PC-9 (cell line): ENCODE measurements at regions not wholly inside any gene's neighbourhood (a gene's known extent, or its start where the extent isn't known, plus 50 kb on each side); places are given as distances from the start of the nearest gene placed in this dataset.

Experiments
- BruUV-seq: library from RNA; stranded (reverse); fragments of 400-500 nt; replicated peaks from 2 replicates; lab custom pipeline; 2021; lab: Mats Ljungman, UMichigan
- CTCF ChIA-PET: fragments of 300-600 bp; sonication (Branson Sonifier 250); formaldehyde crosslinking; loops from one replicate; lab custom pipeline; 2022; ENCODE audit warnings: antibody characterized with exemption; lab: Charles Lee
- POLR2A ChIA-PET: fragments of 300-600 bp; sonication (Branson Sonifier 250); formaldehyde crosslinking; loops from one replicate; lab custom pipeline; 2022; ENCODE audit warnings: antibody characterized with exemption; ENCODE audit not compliant: unreplicated experiment; lab: Charles Lee
- DNase-seq, 2 experiments: peaks; one replicate each; pipeline versions ENCODE4 v3.0.0 to v3.0.0-alpha.2; 2015 to 2022; ENCODE audit warnings: mixed read lengths in 1 of 2
- H2AFZ ChIP-seq: fragments of 200-600 bp; sonication (generic); 2 replicates; pipeline ENCODE4 v1.8.1; 2017; ENCODE audit warnings: antibody characterized with exemption
- H3F3A ChIP-seq: fragments of 200-600 bp; sonication (generic); 2 replicates; pipeline ENCODE4 v1.8.1; 2017; ENCODE audit warnings: antibody characterized with exemption, mild to moderate bottlenecking, low read depth; ENCODE audit not compliant: insufficient read depth
- H3K27ac ChIP-seq: fragments of 200-600 bp; sonication (generic); 2 replicates; pipeline ENCODE4 v1.6.1; 2016; ENCODE audit warnings: mixed run types
- H3K27me3 ChIP-seq: fragments of 200-600 bp; sonication (generic); 2 replicates; pipeline ENCODE4 v1.6.1; 2016; ENCODE audit warnings: low read depth, mixed run types; ENCODE audit not compliant: insufficient read depth
- H3K36me3 ChIP-seq: fragments of 200-600 bp; sonication (generic); 2 replicates; pipeline ENCODE4 v1.6.1; 2016; ENCODE audit warnings: low read depth, mixed run types
- H3K4me1 ChIP-seq: fragments of 200-600 bp; sonication (generic); replicated peaks from 2 replicates; pipeline ENCODE4 v1.6.1; 2016; ENCODE audit warnings: mixed run types; ENCODE audit not compliant: insufficient read depth
- H3K4me2 ChIP-seq: fragments of 200-600 bp; sonication (generic); 2 replicates; pipeline ENCODE4 v1.6.1; 2017; ENCODE audit warnings: mixed run types
- H3K4me3 ChIP-seq: fragments of 200-600 bp; sonication (generic); 2 replicates; pipeline ENCODE4 v1.6.1; 2016; ENCODE audit warnings: mixed run types
- H3K79me2 ChIP-seq: fragments of 200-600 bp; sonication (generic); 2 replicates; pipeline ENCODE4 v1.6.1; 2017; ENCODE audit warnings: low read depth, mixed run types
- H3K9me2 ChIP-seq: fragments of 200-600 bp; sonication (generic); 2 replicates; pipeline ENCODE4 v1.8.1; 2017; ENCODE audit warnings: mild to moderate bottlenecking; ENCODE audit not compliant: insufficient read depth
- H3K9me3 ChIP-seq: fragments of 200-600 bp; sonication (generic); 2 replicates; pipeline ENCODE4 v1.8.1; 2016; ENCODE audit warnings: low read depth; ENCODE audit not compliant: insufficient read depth
- H4K20me1 ChIP-seq: fragments of 200-600 bp; sonication (generic); 2 replicates; pipeline ENCODE4 v1.8.1; 2017; ENCODE audit not compliant: insufficient read depth
- EZH2 ChIP-seq: fragments of 200-600 bp; sonication (generic); IDR thresholded peaks from 2 replicates; pipeline ENCODE4 v1.8.0; 2017; ENCODE audit warnings: antibody characterized with exemption, low read depth
- intact Hi-C: fragments of 100-400 bp; cut with micrococcal nuclease; formaldehyde crosslinking; loops from one replicate; pipeline ENCODE4 v1.10.0; 2022; ENCODE audit not compliant: unreplicated experiment
- TF ChIP-seq, protein P1 (sequence below): fragments of 200-600 bp; sonication (generic); conservative IDR thresholded peaks from 2 replicates; pipeline ENCODE4 v1.6.1; 2017; ENCODE audit warnings: mixed run types, antibody characterized with exemption, mild to moderate bottlenecking, moderate library complexity

DNA sequence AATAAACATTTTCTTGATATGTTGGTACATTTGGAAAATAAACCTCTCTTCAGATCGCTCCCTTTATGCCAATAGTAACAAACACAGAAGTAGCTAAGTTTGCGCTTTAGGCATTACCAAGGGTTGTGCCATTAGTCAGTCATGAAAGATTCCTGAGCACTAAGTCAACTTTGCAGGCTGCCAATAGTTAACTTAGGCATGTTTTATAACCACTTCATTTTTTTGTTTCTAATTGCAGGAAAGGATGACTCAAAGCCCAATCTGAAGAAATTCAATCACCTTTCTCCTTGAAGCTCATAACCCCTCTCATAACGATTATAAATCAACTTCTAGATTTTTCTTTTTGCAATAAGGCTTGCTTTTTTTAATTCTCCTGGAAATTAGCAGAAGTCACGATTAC is 517.0 kb downstream of the AGTPBP1 start:
- H3K27me3 ChIP-seq, result peaks cover 18% of the 10 kb centered on the region
- no peaks in the 10 kb centered on the region for H3K9me3 ChIP-seq
- no peak overlapping the region for H3K27ac ChIP-seq
- H3K4me3 ChIP-seq, result no peak overlapping the region
- DNase-seq, result no peak
- no peaks in the 10 kb centered on the region for H3K79me2 ChIP-seq
- BruUV-seq, result no TSS peak
- no peaks in the 10 kb centered on the region for H3K4me1 ChIP-seq
- no peak overlapping the region for H2AFZ ChIP-seq
- no peak overlapping the region for H3K4me2 ChIP-seq
- no peak for TF ChIP-seq EZH2
- TF ChIP-seq, protein P1, sequence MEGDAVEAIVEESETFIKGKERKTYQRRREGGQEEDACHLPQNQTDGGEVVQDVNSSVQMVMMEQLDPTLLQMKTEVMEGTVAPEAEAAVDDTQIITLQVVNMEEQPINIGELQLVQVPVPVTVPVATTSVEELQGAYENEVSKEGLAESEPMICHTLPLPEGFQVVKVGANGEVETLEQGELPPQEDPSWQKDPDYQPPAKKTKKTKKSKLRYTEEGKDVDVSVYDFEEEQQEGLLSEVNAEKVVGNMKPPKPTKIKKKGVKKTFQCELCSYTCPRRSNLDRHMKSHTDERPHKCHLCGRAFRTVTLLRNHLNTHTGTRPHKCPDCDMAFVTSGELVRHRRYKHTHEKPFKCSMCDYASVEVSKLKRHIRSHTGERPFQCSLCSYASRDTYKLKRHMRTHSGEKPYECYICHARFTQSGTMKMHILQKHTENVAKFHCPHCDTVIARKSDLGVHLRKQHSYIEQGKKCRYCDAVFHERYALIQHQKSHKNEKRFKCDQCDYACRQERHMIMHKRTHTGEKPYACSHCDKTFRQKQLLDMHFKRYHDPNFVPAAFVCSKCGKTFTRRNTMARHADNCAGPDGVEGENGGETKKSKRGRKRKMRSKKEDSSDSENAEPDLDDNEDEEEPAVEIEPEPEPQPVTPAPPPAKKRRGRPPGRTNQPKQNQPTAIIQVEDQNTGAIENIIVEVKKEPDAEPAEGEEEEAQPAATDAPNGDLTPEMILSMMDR, result no peak
- POLR2A ChIA-PET, result no interaction called here
- H3F3A ChIP-seq, result no peaks in the 10 kb centered on the region
- H3K9me2 ChIP-seq, result no peaks in the 10 kb centered on the region
- CTCF ChIA-PET, result no interaction called here
- no peaks in the 10 kb centered on the region for H3K36me3 ChIP-seq
- no peaks in the 10 kb centered on the region for H4K20me1 ChIP-seq
- intact Hi-C loops, result no loop called here

DNA sequence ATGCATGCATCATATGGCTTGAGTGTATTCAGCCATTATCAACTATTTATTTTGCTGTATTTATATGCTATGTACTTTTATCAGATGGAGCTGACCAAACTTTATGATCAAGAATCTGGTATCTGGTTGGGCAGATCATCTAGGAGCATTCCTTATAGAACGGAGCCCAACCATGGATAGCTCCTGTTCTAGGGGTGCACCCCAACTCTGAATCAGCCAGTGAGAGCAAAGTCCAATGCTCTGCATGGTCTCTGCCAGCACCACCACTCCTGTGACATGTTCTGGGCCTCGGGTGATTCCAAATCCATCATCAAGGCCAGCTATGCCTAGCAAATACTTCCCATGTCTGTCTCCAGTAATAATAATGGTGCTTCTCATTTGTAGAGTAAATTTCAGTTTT is 517.5 kb downstream of the AGTPBP1 start:
- Histone ChIP-seq H3K9me3 (no peaks in the 10 kb centered on the region), H3K4me2 (no peak overlapping the region), H3K4me3 (no peak overlapping the region), H3K27me3 (peaks cover 18% of the 10 kb centered on the region), H3K9me2 (no peaks in the 10 kb centered on the region), H4K20me1 (no peaks in the 10 kb centered on the region), H3K27ac (no peak overlapping the region), H3F3A (no peaks in the 10 kb centered on the region), H3K79me2 (no peaks in the 10 kb centered on the region), H2AFZ (no peak overlapping the region), H3K36me3 (no peaks in the 10 kb centered on the region), H3K4me1 (no peaks in the 10 kb centered on the region)
- DNase-seq, result no peak
- no peak for TF ChIP-seq EZH2
- TF ChIP-seq, protein P1, result no peak
- POLR2A ChIA-PET, result no interaction called here
- intact Hi-C loops, result no loop called here
- CTCF ChIA-PET, result no interaction called here
- no TSS peak for BruUV-seq

DNA sequence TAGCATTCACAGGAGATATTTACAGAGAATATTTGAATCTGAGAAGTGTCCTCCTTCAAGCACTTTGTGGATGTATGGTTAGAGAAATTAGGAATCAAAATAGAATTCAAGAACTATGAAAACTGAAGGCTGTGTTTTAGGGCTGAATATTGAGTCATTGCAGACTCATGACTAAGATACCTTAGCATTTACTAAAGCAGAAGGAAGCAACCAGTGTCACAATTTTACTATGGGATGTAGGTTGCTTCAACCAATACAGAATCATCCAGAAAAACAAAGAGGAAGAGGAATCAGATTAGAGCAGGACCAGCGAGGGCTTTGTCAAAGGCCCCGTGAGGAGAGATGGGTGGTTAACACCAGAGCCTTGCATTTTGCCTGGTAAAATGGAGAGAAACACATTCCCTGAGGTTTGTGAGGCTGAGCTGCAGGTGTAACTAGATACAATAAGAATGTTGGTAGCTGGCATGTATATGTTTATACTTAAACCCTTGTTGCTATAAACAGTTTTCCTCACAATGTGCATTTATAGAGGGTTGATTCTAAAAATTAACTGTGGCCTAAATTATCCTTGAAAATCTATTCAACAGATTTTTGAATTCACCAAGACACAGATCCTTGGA is 518.1 kb downstream of the AGTPBP1 start:
- no peaks in the 10 kb centered on the region for H3F3A ChIP-seq
- no peaks in the 10 kb centered on the region for H3K9me2 ChIP-seq
- ChIA-PET CTCF (no interaction called here), POLR2A (no interaction called here)
- no peak overlapping the region for H2AFZ ChIP-seq
- H3K4me2 ChIP-seq, result no peak overlapping the region
- no TSS peak for BruUV-seq
- DNase-seq, result no peak
- no peaks in the 10 kb centered on the region for H4K20me1 ChIP-seq
- no peaks in the 10 kb centered on the region for H3K4me1 ChIP-seq
- no peaks in the 10 kb centered on the region for H3K36me3 ChIP-seq
- no peak overlapping the region for H3K4me3 ChIP-seq
- H3K9me3 ChIP-seq, result no peaks in the 10 kb centered on the region
- TF ChIP-seq, protein P1, result no peak
- no peak for TF ChIP-seq EZH2
- intact Hi-C loops, result no loop called here
- H3K27ac ChIP-seq, result no peak overlapping the region
- no peaks in the 10 kb centered on the region for H3K79me2 ChIP-seq
- peaks cover 18% of the 10 kb centered on the region for H3K27me3 ChIP-seq
